GM10266 (cell line): ENCODE measurements at regions not wholly inside any gene's neighbourhood (a gene's known extent, or its start where the extent isn't known, plus 50 kb on each side); places are given as distances from the start of the nearest gene placed in this dataset.

Experiments
- DNase-seq: peaks from one replicate; pipeline ENCODE4 v3.0.0; 2012; ENCODE audit errors: extremely low spot score
- CTCF ChIP-seq: IDR thresholded peaks from 2 replicates; pipeline ENCODE4 v1.5.1; 2012; ENCODE audit warnings: mild to moderate bottlenecking, low read depth; ENCODE audit not compliant: control insufficient read depth, insufficient read depth; ENCODE audit errors: missing control alignments

GRCh38 chr5:74374656-74375055, 265.9 kb downstream of the ENC1 start:
- TF ChIP-seq CTCF = no peak
- DNase-seq = no peak

- DNase-seq = no peak
- TF ChIP-seq CTCF = no peak
Observed at GRCh38 chr5:74373076-74373475, 267.5 kb downstream of the ENC1 start.

- no peak for TF ChIP-seq CTCF
- no peak for DNase-seq
Observed at GRCh38 chr5:74372502-74373064, 267.9 kb downstream of the ENC1 start.

GRCh38 chr5:74372051-74372450, 268.5 kb downstream of the ENC1 start:
- DNase-seq = no peak
- no peak for TF ChIP-seq CTCF

- no peak for TF ChIP-seq CTCF
- DNase-seq = no peak
Observed at GRCh38 chr5:74371621-74372020, 268.9 kb downstream of the ENC1 start.

GRCh38 chr5:74370168-74370567, 270.4 kb downstream of the ENC1 start:
- no peak for TF ChIP-seq CTCF
- no peak for DNase-seq

GRCh38 chr5:74369173-74369572, 271.4 kb downstream of the ENC1 start:
- TF ChIP-seq CTCF = no peak
- DNase-seq = no peak

GRCh38 chr5:74367934-74368333, 272.6 kb downstream of the ENC1 start:
- DNase-seq = no peak
- TF ChIP-seq CTCF = no peak
